ENCODE measurements at regions not wholly inside any gene's neighbourhood (a gene's known extent, or its start where the extent isn't known, plus 50 kb on each side); places are given as distances from the start of the nearest gene placed in this dataset.

DNA sequence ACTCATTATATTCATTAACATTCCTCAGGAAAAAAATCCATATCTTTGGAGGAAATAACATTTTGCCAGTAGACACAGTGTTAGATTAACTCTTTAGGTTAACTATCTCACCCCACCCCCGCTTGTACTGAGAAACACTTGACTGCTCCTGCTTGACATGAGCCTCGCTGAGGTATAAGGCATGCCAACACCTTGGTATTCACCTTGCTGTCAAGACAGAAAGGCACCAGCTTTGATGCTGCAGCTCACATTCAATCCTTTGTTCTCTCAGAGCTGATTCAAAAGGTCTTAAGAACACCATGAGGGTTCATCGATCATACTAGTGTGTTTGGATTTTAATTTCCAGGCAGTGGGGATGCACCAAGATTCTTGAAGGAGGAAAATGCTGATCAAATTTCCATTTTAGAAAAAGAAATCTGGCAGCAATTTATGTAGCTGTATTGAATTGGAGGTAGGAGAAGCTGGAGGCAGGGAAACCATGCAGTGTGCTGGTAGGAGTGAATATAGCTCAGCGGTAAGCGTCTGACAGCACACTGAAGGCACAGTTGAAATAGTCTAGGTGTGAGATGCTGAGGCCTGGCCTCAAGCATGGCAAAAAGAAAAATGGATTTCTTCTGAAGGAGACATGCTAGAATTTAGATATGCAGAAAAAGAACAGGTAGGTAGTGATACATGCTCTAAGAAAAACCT is 108.0 kb upstream of the ST6GALNAC5 start:
- TF ChIP-seq, protein P1, sequence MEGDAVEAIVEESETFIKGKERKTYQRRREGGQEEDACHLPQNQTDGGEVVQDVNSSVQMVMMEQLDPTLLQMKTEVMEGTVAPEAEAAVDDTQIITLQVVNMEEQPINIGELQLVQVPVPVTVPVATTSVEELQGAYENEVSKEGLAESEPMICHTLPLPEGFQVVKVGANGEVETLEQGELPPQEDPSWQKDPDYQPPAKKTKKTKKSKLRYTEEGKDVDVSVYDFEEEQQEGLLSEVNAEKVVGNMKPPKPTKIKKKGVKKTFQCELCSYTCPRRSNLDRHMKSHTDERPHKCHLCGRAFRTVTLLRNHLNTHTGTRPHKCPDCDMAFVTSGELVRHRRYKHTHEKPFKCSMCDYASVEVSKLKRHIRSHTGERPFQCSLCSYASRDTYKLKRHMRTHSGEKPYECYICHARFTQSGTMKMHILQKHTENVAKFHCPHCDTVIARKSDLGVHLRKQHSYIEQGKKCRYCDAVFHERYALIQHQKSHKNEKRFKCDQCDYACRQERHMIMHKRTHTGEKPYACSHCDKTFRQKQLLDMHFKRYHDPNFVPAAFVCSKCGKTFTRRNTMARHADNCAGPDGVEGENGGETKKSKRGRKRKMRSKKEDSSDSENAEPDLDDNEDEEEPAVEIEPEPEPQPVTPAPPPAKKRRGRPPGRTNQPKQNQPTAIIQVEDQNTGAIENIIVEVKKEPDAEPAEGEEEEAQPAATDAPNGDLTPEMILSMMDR (IDR thresholded peaks at IDR 0.05; ENCODE audit: poor library complexity) = no peak
- TF ChIP-seq EZH2 (IDR thresholded peaks at IDR 0.05; ENCODE audit: borderline replicate concordance) = no peak
